Activated CD4-positive, alpha-beta memory T cell treated with anti-CD3 and anti-CD28 coated beads for 36 hours (primary cell): ENCODE measurements at regions not wholly inside any gene's neighbourhood (a gene's known extent, or its start where the extent isn't known, plus 50 kb on each side); places are given as distances from the start of the nearest gene placed in this dataset.

Experiments
- CTCF ChIA-PET: fragments of 350-600 bp; sonication (Branson Sonifier 250); formaldehyde crosslinking; loops from one replicate; lab custom pipeline; 2021; ENCODE audit warnings: antibody characterized with exemption, inconsistent platforms; lab: Charles Lee
- POLR2A ChIA-PET: fragments of 350-600 bp; sonication (Branson Sonifier 250); formaldehyde crosslinking; loops from one replicate; lab custom pipeline; 2021; ENCODE audit warnings: antibody characterized with exemption; lab: Charles Lee
- DNase-seq: peaks from one replicate; pipeline ENCODE4 v3.0.0-alpha.2; 2020
- H3K27ac Mint-ChIP-seq: one replicate; pipeline ENCODE4 v1.8.0; 2021; ENCODE audit warnings: mixed read lengths
- H3K27me3 Mint-ChIP-seq: one replicate; pipeline ENCODE4 v1.8.0; 2021; ENCODE audit warnings: mixed read lengths
- H3K36me3 Mint-ChIP-seq: one replicate; pipeline ENCODE4 v1.8.0; 2021; ENCODE audit warnings: mixed read lengths
- H3K4me1 Mint-ChIP-seq: one replicate; pipeline ENCODE4 v1.8.0; 2021; ENCODE audit warnings: low read depth, mixed read lengths
- H3K4me3 Mint-ChIP-seq: one replicate; pipeline ENCODE4 v1.8.0; 2021; ENCODE audit warnings: mild to moderate bottlenecking, mixed read lengths
- H3K9me3 Mint-ChIP-seq: one replicate; pipeline ENCODE4 v1.8.0; 2021; ENCODE audit warnings: mixed read lengths
- intact Hi-C: fragments of 100-400 bp; cut with micrococcal nuclease; formaldehyde crosslinking; loops from one replicate; pipeline ENCODE4 v1.15.1; 2023

DNA sequence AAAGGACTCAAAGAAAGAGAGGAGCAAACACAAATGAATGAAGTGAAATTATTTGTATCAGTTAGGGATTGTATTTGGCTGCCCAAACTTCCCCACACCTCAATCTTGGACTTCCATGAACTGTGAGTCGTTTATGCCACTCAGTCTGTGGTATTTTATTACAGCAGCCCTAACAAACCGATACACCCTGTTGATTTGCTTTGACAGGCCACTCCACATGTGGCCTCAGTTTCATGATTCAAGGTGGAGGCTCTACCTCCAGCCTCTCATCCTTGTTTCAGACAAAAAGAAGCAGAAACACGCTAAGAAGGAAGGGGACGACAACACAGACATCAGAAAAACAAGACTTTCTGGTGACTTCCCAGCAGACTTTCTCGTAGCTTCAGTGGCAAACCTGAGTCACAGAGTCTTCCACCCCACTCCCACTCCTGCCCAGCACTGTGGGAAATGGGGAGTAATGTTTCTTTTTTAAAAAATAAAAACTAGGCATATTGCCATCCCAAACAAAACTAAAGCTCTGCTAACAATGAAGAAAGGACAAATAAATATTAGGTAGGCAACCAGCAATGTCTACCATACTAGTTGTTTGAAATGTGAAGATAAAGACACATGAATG is 52.2 kb upstream of the ABCA1 start:
- Mint-ChIP-seq H3K4me1 (peaks cover 29% of the 10 kb centered on the region), H3K36me3 (no peaks in the 10 kb centered on the region), H3K27me3 (peaks cover 16% of the 10 kb centered on the region), H3K27ac (peak overlapping the region; percentile 57), H3K4me3 (no peak overlapping the region), H3K9me3 (no peaks in the 10 kb centered on the region)
- DNase-seq = no peak
- ChIA-PET POLR2A (interaction anchor here (1.2 kb wide), 1 partner anchor 12 kb away, joined by 7 read pairs; no protein-coding TSS in a partner anchor), CTCF (interaction anchor here (1.1 kb wide), 1 partner anchor 19 kb away, joined by 3 read pairs; no protein-coding TSS in a partner anchor)
- intact Hi-C loops = loop anchor here (1.0 to 10.0 kb wide), 2 partner anchors 12 to 425 kb away; no protein-coding TSS in a partner anchor

DNA sequence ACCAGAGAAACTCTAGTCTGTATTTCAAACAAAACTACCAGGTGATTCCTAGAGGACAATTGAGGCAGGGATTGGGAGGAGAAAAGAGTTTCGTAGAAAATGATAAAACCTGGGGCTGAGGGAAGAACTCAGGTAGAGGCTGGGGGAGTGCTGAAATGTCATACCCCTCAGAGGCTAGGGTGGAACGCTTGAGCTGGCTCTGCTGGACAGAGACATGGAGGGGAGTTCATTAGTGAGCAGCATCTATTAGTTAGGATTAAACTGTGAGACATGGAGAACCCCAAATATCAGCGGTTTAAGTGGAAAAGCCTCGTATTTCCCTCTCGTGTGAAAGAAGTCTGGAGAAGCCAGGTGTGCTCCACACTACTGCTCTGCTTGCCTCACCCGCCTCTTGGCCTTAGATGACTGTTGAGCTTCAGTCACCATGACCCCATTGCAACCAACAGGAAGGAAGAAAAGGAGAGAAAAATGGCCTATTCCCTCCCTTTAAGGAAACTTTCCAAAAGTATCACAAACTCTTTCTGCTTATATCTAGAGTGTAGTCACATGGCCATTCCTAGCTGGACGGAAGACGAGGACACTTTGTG is 53.7 kb upstream of the ABCA1 start:
- peaks cover 15% of the 10 kb centered on the region for H3K27me3 Mint-ChIP-seq
- H3K36me3 Mint-ChIP-seq = no peaks in the 10 kb centered on the region
- H3K9me3 Mint-ChIP-seq = no peaks in the 10 kb centered on the region
- H3K4me1 Mint-ChIP-seq = peaks cover 35% of the 10 kb centered on the region
- H3K4me3 Mint-ChIP-seq = no peak overlapping the region
- H3K27ac Mint-ChIP-seq = no peak overlapping the region
- intact Hi-C loops = loop anchor here (10.0 kb wide), 1 partner anchor 423 kb away; no protein-coding TSS in a partner anchor
- ChIA-PET CTCF (interaction anchor here (0.6 to 1.1 kb wide), 3 partner anchors 20 to 255 kb away, joined by 3 read pairs; no protein-coding TSS in a partner anchor), POLR2A (interaction anchor here (1.2 kb wide), 1 partner anchor 13 kb away, joined by 7 read pairs; no protein-coding TSS in a partner anchor)
- DNase-seq = no peak

DNA sequence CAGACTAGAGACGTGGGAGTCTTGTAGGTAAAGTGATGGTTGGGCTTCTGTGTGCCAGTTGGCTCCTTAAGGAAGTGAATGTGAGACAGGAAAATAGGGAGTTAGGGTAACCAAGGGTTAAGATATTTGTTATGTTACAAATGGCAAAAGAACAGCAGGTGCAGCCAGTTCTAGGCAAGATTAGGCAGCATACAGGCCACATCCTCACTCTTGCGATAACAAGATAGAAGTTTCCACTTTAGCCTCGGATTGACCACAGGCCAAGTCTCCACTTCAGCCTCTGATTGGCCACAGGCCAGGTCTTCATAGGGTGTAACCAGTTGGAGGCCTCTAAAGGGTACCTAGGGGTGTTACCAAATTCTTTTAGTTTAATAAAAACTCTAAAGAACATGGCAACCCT is 54.6 kb upstream of the ABCA1 start:
- Mint-ChIP-seq H3K9me3 (no peaks in the 10 kb centered on the region), H3K4me1 (peaks cover 39% of the 10 kb centered on the region), H3K36me3 (no peaks in the 10 kb centered on the region), H3K27ac (no peak overlapping the region), H3K4me3 (no peak overlapping the region), H3K27me3 (peaks cover 20% of the 10 kb centered on the region)
- ChIA-PET CTCF (no interaction called here), POLR2A (no interaction called here)
- no peak for DNase-seq
- intact Hi-C loops = loop anchor here (10.0 kb wide), 1 partner anchor 422 kb away; no protein-coding TSS in a partner anchor

DNA sequence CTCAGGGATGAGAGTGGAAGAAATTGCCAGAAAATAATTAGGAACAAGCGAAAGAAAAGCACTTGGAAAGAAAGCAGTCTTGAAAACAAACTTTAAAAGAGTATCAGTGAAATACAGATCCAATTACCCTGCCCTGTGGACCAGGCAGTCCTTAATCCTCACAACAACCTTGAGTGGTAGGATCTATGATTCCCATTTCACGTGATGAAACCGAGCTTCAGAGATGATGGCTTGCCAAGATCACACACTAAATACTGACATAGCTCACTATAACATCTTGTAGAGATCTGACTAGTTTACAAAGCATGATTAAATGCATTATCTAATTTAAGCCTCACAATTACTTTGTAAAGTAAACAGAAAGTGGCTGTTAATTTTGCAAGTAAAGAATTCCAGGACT is 55.5 kb upstream of the ABCA1 start:
- intact Hi-C loops = loop anchor here (1.0 to 10.0 kb wide), 2 partner anchors 8 to 421 kb away; no protein-coding TSS in a partner anchor
- Mint-ChIP-seq H3K9me3 (no peaks in the 10 kb centered on the region), H3K4me1 (peaks cover 40% of the 10 kb centered on the region), H3K36me3 (no peaks in the 10 kb centered on the region), H3K4me3 (no peak overlapping the region), H3K27ac (no peak overlapping the region), H3K27me3 (peaks cover 22% of the 10 kb centered on the region)
- CTCF ChIA-PET = interaction anchor here (1.8 kb wide), 1 partner anchor 13 kb away, joined by 4 read pairs; no protein-coding TSS in a partner anchor
- POLR2A ChIA-PET = no interaction called here
- no peak for DNase-seq

DNA sequence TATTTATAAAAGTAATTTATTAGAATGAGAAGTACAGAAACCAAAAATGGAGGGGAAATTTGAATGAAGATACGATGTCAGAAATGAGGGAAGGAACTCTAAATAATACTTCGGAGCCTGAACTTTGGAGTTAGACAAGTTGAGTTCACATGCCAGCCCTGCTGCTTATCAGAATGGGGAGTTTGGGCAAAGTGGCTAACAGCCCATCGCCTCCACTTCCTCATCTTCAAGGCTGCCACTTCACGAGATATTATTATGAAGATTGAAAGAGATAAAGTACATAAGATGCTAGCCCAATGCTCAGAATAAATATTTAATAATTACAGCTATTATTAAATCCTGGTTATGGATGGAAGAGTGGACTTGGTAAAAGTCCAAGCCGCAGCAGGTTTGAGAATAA is 56.2 kb upstream of the ABCA1 start:
- Mint-ChIP-seq H3K27ac (peak overlapping the region; percentile 68), H3K4me3 (no peak overlapping the region), H3K9me3 (no peaks in the 10 kb centered on the region), H3K4me1 (peaks cover 42% of the 10 kb centered on the region), H3K36me3 (no peaks in the 10 kb centered on the region), H3K27me3 (peaks cover 25% of the 10 kb centered on the region)
- CTCF ChIA-PET = interaction anchor here (0.6 to 1.8 kb wide), 3 partner anchors 13 to 57 kb away, joined by 3 to 4 read pairs (median 4); no protein-coding TSS in a partner anchor
- POLR2A ChIA-PET = interaction anchor here (1.2 kb wide), 1 partner anchor 57 kb away, joined by 5 read pairs; the partner anchor contains the start of gene ABCA1
- intact Hi-C loops = loop anchor here (1.0 to 10.0 kb wide), 2 partner anchors 23 to 421 kb away; no protein-coding TSS in a partner anchor
- DNase-seq = no peak

DNA sequence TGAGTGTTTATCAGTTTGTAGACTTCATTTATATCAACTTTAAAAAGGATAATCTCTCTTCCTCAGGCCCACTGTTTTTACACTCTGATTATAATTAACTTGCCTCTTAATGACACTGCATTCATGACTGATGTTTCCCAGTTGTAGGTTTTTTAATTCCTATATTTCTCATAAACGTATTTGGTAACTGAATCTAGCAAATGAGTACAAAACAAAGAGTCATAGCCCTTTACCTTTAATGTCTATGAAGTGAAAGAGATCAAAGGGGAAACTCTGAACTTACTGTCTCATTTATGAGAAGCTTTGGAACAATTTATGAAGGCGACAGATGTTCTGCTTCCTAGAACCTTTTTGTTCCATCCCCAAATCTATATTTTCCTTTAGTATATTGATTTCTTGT is 56.6 kb upstream of the ABCA1 start:
- DNase-seq = no peak
- ChIA-PET POLR2A (interaction anchor here (1.2 to 1.9 kb wide), 3 partner anchors 16 to 57 kb away, joined by 5 to 7 read pairs (median 5); partner anchors contain the start of gene ABCA1), CTCF (interaction anchor here (0.6 to 1.8 kb wide), 3 partner anchors 14 to 58 kb away, joined by 3 to 4 read pairs (median 4); no protein-coding TSS in a partner anchor)
- intact Hi-C loops = loop anchor here (1.0 to 10.0 kb wide), 2 partner anchors 23 to 420 kb away; no protein-coding TSS in a partner anchor
- peaks cover 42% of the 10 kb centered on the region for H3K4me1 Mint-ChIP-seq
- no peaks in the 10 kb centered on the region for H3K9me3 Mint-ChIP-seq
- H3K27ac Mint-ChIP-seq = peak overlapping the region; percentile 68
- H3K36me3 Mint-ChIP-seq = no peaks in the 10 kb centered on the region
- no peak overlapping the region for H3K4me3 Mint-ChIP-seq
- H3K27me3 Mint-ChIP-seq = peaks cover 28% of the 10 kb centered on the region

DNA sequence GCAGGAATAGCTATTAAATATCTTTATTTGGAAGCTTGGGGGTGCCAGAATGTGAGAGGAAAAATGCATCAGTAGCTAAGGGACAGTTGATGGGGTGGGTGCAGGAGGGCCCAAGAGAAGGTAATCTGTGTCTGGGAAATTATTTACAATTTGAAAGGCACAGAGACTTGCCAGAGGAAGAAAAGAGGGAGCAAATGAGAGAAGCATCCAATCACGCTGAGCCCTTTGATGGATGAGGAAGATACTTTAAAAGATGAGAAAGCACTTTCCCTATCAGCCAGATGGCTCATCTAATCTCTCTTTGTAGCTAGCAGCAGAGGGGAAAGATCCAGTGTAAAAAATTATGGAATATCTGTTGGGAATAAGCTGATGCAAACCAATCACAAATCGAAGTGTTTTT is 57.0 kb upstream of the ABCA1 start:
- H3K27ac Mint-ChIP-seq = peak overlapping the region; percentile 57
- intact Hi-C loops = loop anchor here (1.0 to 10.0 kb wide), 2 partner anchors 24 to 420 kb away; no protein-coding TSS in a partner anchor
- no peaks in the 10 kb centered on the region for H3K9me3 Mint-ChIP-seq
- H3K4me1 Mint-ChIP-seq = peaks cover 38% of the 10 kb centered on the region
- POLR2A ChIA-PET = interaction anchor here (1.2 to 1.9 kb wide), 3 partner anchors 16 to 58 kb away, joined by 5 to 7 read pairs (median 5); partner anchors contain the start of gene ABCA1
- peak overlapping the region; percentile 2 for H3K4me3 Mint-ChIP-seq
- H3K36me3 Mint-ChIP-seq = no peaks in the 10 kb centered on the region
- CTCF ChIA-PET = interaction anchor here (0.6 to 1.8 kb wide), 3 partner anchors 14 to 58 kb away, joined by 3 to 4 read pairs (median 4); no protein-coding TSS in a partner anchor
- DNase-seq = no peak
- peaks cover 25% of the 10 kb centered on the region for H3K27me3 Mint-ChIP-seq

DNA sequence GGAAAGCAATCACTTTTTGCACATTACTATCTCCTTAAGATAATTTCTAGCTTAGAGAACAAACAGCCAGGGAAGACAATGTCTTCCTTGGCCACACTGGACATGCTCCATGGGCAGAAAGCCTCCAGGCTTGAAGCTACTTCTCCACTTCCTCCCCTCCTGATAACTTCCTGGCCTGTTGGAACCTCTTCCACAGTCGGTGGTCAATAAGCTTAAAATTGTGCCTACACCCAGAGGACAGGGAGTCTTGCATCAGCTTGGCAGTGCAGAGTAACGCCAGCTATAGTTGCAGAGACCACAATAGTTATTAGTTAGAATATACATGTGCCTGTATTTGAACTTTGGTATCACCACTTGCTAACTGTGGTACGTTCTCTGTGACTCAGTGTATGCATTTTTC is 58.1 kb upstream of the ABCA1 start:
- CTCF ChIA-PET = interaction anchor here (1.1 kb wide), 1 partner anchor 59 kb away, joined by 3 read pairs; no protein-coding TSS in a partner anchor
- H3K27ac Mint-ChIP-seq = no peak overlapping the region
- no peak overlapping the region for H3K4me3 Mint-ChIP-seq
- H3K27me3 Mint-ChIP-seq = peaks cover 24% of the 10 kb centered on the region
- H3K9me3 Mint-ChIP-seq = no peaks in the 10 kb centered on the region
- POLR2A ChIA-PET = interaction anchor here (1.0 to 1.9 kb wide), 3 partner anchors 17 to 59 kb away, joined by 3 to 7 read pairs (median 5); no protein-coding TSS in a partner anchor
- no peak for DNase-seq
- intact Hi-C loops = loop anchor here (10.0 kb wide), 1 partner anchor 419 kb away; no protein-coding TSS in a partner anchor
- H3K36me3 Mint-ChIP-seq = no peaks in the 10 kb centered on the region
- peaks cover 40% of the 10 kb centered on the region for H3K4me1 Mint-ChIP-seq

DNA sequence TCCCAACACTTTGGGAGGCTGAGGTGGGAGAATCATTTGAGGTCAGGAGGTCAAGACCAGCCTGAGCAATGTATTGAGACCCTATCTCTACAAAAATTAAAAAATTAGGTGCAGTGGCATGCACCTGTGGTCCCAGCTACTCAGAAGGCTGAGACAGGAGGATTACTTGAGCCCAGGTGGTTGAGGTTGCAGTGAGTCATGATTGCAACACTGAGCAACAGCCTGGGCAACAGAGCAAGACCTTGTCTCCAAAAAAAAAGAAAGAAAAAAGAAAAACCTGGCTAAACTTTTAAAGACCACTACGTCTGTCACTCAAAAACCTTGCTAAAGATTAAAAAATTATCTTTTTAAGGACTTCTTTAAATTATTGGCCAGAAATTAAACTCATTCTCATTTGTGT is 59.8 kb upstream of the ABCA1 start:
- intact Hi-C loops = loop anchor here (10.0 kb wide), 1 partner anchor 417 kb away; no protein-coding TSS in a partner anchor
- CTCF ChIA-PET = no interaction called here
- peaks cover 53% of the 10 kb centered on the region for H3K4me1 Mint-ChIP-seq
- no peak overlapping the region for H3K27ac Mint-ChIP-seq
- peaks cover 28% of the 10 kb centered on the region for H3K27me3 Mint-ChIP-seq
- no peak overlapping the region for H3K4me3 Mint-ChIP-seq
- POLR2A ChIA-PET = no interaction called here
- peak; percentile 54 for DNase-seq
- H3K36me3 Mint-ChIP-seq = no peaks in the 10 kb centered on the region
- no peaks in the 10 kb centered on the region for H3K9me3 Mint-ChIP-seq

DNA sequence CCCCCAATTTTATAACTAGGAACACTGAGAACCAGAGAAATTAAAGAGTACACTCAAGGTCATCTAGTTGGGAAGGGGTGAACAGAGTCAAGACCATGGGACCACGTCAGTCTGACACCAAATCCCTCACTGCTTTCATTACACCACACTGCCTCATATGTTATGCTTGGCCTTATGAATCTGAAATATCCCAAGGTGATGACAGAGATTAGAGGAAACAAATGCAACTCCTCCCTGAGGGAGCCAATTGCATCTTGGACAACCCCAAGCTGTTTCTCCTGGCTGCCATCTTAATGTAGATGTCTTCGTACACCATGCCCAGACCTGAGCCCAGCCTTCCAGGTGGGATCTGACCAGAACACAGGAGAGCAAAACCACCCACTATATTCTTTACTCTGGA is 60.6 kb upstream of the ABCA1 start:
- Mint-ChIP-seq H3K36me3 (no peaks in the 10 kb centered on the region), H3K27me3 (peaks cover 31% of the 10 kb centered on the region), H3K4me1 (peaks cover 56% of the 10 kb centered on the region), H3K27ac (no peak overlapping the region), H3K9me3 (no peaks in the 10 kb centered on the region), H3K4me3 (no peak overlapping the region)
- DNase-seq = no peak
- intact Hi-C loops = loop anchor here (10.0 kb wide), 1 partner anchor 416 kb away; no protein-coding TSS in a partner anchor
- ChIA-PET POLR2A (no interaction called here), CTCF (no interaction called here)

DNA sequence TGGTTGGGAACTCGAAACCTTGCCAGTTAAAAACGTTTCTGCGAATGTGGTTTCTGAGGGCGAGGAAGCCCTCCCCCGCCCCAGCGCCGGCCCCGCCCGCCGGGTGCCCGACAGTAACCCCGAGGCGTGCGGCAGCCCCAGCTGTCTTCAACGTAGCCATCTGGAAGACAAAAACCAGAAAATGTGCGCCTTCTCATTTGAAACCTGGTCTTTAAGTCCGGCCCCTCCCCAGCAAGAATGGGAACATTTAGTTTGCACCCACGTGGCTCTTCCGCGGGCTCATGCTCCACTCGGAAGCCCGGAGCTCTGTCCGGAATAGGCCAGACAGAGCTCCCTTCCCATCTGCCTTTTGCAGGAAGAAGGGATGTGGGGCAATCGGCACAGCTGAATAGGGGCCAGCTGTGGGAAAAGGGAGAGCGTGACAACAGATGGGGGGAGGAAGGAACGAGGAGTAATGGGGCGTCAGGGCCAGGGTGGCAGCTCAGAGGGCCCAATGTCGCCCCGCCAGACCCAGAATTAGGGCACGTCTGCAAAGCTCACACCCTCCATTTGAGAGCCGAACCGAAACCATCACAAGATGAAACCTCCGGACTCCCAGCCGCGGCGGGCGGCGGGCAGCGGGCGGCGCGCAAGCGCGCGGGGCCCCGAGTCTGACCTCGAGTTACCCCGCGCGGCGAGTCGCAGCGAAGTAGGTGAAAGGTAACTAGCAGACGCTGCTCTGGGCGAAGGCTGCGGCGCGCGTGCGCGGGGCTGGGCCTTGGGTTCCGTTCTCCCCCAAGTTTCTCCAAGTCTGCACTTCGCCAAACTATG is 63.4 kb upstream of the ABCA1 start:
- ChIA-PET POLR2A (interaction anchor here (0.9 to 2.3 kb wide), 6 partner anchors 23 to 253 kb away, joined by 3 to 10 read pairs (median 7); partner anchors contain the start of gene SLC44A1), CTCF (interaction anchor here (1.1 to 2.3 kb wide), 2 partner anchors 64 to 72 kb away, joined by 3 to 8 read pairs; no protein-coding TSS in a partner anchor)
- Mint-ChIP-seq H3K4me3 (peak overlapping the region; percentile 79), H3K27me3 (peaks cover 29% of the 10 kb centered on the region), H3K4me1 (peaks cover 35% of the 10 kb centered on the region), H3K9me3 (no peaks in the 10 kb centered on the region), H3K36me3 (no peaks in the 10 kb centered on the region), H3K27ac (peak overlapping the region; percentile 92)
- DNase-seq = peak; percentile 93
- intact Hi-C loops = loop anchor here (1.0 to 10.0 kb wide), 12 partner anchors 8 to 897 kb away; partner anchors contain the start of genes ABCA1, NIPSNAP3A, SLC44A1 and SMC2
